Right lobe of liver (tissue), 6 donors: ENCODE measurements at regions not wholly inside any gene's neighbourhood (a gene's known extent, or its start where the extent isn't known, plus 50 kb on each side); places are given as distances from the start of the nearest gene placed in this dataset.

Experiments
- ATAC-seq, 4 donors: fragments of 200-7000 bp; cut with Tn5 transposase; one replicate each; pipeline ENCODE4 v1.9.1; 2020; ENCODE audit warnings: mild to moderate bottlenecking in 4 of 4, moderate library complexity in 4 of 4
- DNase-seq, 3 donors: peaks; one replicate each; pipeline ENCODE4 v3.0.0-alpha.2; 2020
- H3K27ac ChIP-seq, 3 donors: fragments of 200-600 bp; one replicate each; pipeline ENCODE4 v1.8.0; 2022
- H3K27me3 ChIP-seq, 2 donors: fragments of 200-600 bp; one replicate each; pipeline ENCODE4 v1.8.0; 2022
- H3K36me3 ChIP-seq, 4 donors: fragments of 200-600 bp; sonication (generic) in 1 of 4; one replicate each; pipeline versions ENCODE4 v1.5.1 to v1.8.0; 2017 to 2022; ENCODE audit warnings: control low read depth in 1 of 4
- H3K4me1 ChIP-seq, 4 donors: fragments of 200-600 bp; sonication (generic) in 1 of 4; one replicate each; pipeline versions ENCODE4 v1.5.1 to v1.8.0; 2017 to 2022; ENCODE audit warnings: control low read depth in 1 of 4
- H3K4me3 ChIP-seq, 3 donors: fragments of 200-600 bp; one replicate each; pipeline ENCODE4 v1.8.0; 2022
- H3K9me3 ChIP-seq, 4 donors: fragments of 200-600 bp; sonication (generic) in 1 of 4; one replicate each; pipeline versions ENCODE4 v1.5.1 to v1.8.0; 2017 to 2022; ENCODE audit warnings: control low read depth in 1 of 4
- CTCF ChIP-seq, 4 donors: fragments of 200-600 bp in 3 of 4; fragments of 450-650 bp in 1 of 4; IDR thresholded peaks; one replicate each; pipeline versions ENCODE4 v1.5.1 to v1.8.0; 2016 to 2022; ENCODE audit warnings: antibody characterized with exemption in 4 of 4, mild to moderate bottlenecking in 2 of 4
- POLR2A ChIP-seq: fragments of 450-650 bp; IDR thresholded peaks from one replicate; pipeline ENCODE4 v1.6.1; 2017; ENCODE audit warnings: antibody characterized with exemption, mild to moderate bottlenecking
- WGBS: methylation state at CpG from one replicate; pipeline ENCODE4 v1.1.6; 2018; ENCODE audit warnings: low coverage, low lambda C conversion rate; ENCODE audit not compliant: insufficient coverage; ENCODE audit errors: missing lambda C conversion rate; 5-methylcytosine and 5-hydroxymethylcytosine counted together
- intact Hi-C, 2 donors: fragments of 100-400 bp; cut with DNase I; formaldehyde crosslinking; loops; one replicate each; pipeline versions ENCODE4 v1.11.2 to v1.14.1; 2022
- donor health status: DM: no; HTN: yes; CAD: no.
- donor health status: DM: no; HTN: no; CAD: no.
- donor health status: DM: no; HTN: no; CAD: no.
- donor health status: DM: no; HTN: yes; CAD: no.
- donor health status: DM: no; HTN: yes; CAD: no.

GRCh38 chr14:44763356-44763755 is 198.4 kb downstream of the KLHL28 start:
- DNase-seq, result no peak
- intact Hi-C loops, result no loop called here

GRCh38 chr14:44759277-44759676 is 202.5 kb downstream of the KLHL28 start:
- no peaks in the 10 kb centered on the region for H3K36me3 ChIP-seq
- H3K9me3 ChIP-seq, result no peaks in the 10 kb centered on the region
- H3K27me3 ChIP-seq, result no peaks in the 10 kb centered on the region
- no peaks in the 10 kb centered on the region for H3K4me1 ChIP-seq
- DNase-seq (no peak), ATAC-seq (no peak)
- H3K27ac ChIP-seq, result no peak overlapping the region
- intact Hi-C loops, result no loop called here
- 60% methylated on average over 2 of the region's 2 CpGs for WGBS
- TF ChIP-seq POLR2A, result no peak
- no peak for TF ChIP-seq CTCF (IDR thresholded peaks at IDR 0.05)
- H3K4me3 ChIP-seq, result no peak overlapping the region

More at GRCh38 chr14:44763356-44763755, 198.4 kb downstream of the KLHL28 start:
- TF ChIP-seq CTCF (IDR thresholded peaks at IDR 0.05), result no peak
- TF ChIP-seq POLR2A, result no peak
- no peaks in the 10 kb centered on the region for H3K36me3 ChIP-seq
- ATAC-seq, result no peak
- no peak overlapping the region for H3K4me3 ChIP-seq
- H3K4me1 ChIP-seq, result no peaks in the 10 kb centered on the region
- 76% methylated on average over 1 of the region's 1 CpG for WGBS
- H3K27me3 ChIP-seq, result no peaks in the 10 kb centered on the region
- H3K9me3 ChIP-seq, result no peaks in the 10 kb centered on the region
- no peak overlapping the region for H3K27ac ChIP-seq

GRCh38 chr14:44756554-44756953 is 205.2 kb downstream of the KLHL28 start:
- Histone ChIP-seq H3K9me3 (no peaks in the 10 kb centered on the region), H3K27ac (no peak overlapping the region), H3K36me3 (no peaks in the 10 kb centered on the region), H3K4me3 (no peak overlapping the region), H3K27me3 (no peaks in the 10 kb centered on the region), H3K4me1 (no peaks in the 10 kb centered on the region)
- DNase-seq (no peak), ATAC-seq (no peak)
- TF ChIP-seq CTCF (IDR thresholded peaks at IDR 0.05) (no peak), POLR2A (no peak)
- intact Hi-C loops, result no loop called here
- WGBS, result 74% methylated on average over 3 of the region's 3 CpGs

- H3K27ac ChIP-seq, result no peak overlapping the region
- DNase-seq (no peak), ATAC-seq (no peak)
- H3K4me1 ChIP-seq, result no peaks in the 10 kb centered on the region
- H3K4me3 ChIP-seq, result no peak overlapping the region
- H3K27me3 ChIP-seq, result no peaks in the 10 kb centered on the region
- intact Hi-C loops, result no loop called here
- no peaks in the 10 kb centered on the region for H3K9me3 ChIP-seq
- TF ChIP-seq POLR2A (no peak), CTCF (IDR thresholded peaks at IDR 0.05) (no peak)
- H3K36me3 ChIP-seq, result no peaks in the 10 kb centered on the region
- WGBS, result no CpG with 5 or more reads among the region's 1 CpG
Observed at GRCh38 chr14:44745371-44745770, 216.4 kb downstream of the KLHL28 start.

GRCh38 chr14:44742202-44742601 is 219.5 kb downstream of the KLHL28 start:
- TF ChIP-seq CTCF (IDR thresholded peaks at IDR 0.05) (no peak), POLR2A (no peak)
- WGBS, result 67% methylated on average over 6 of the region's 6 CpGs

More at GRCh38 chr14:44742202-44742601, 219.5 kb downstream of the KLHL28 start:
- DNase-seq (no peak), ATAC-seq (no peak)
- Histone ChIP-seq H3K27ac (no peak overlapping the region), H3K9me3 (no peaks in the 10 kb centered on the region), H3K4me1 (no peaks in the 10 kb centered on the region), H3K27me3 (peaks cover 0 to 5% of the 10 kb centered on the region in 2 donors), H3K36me3 (no peaks in the 10 kb centered on the region), H3K4me3 (no peak overlapping the region)
- intact Hi-C loops, result no loop called here
